A673 (cell line): ENCODE measurements at regions not wholly inside any gene's neighbourhood (a gene's known extent, or its start where the extent isn't known, plus 50 kb on each side); places are given as distances from the start of the nearest gene placed in this dataset.

Experiments
- BruUV-seq: library from RNA; stranded (reverse); fragments of 400-500 nt; replicated peaks from 2 replicates; lab custom pipeline; 2021; lab: Mats Ljungman, UMichigan
- CTCF ChIA-PET: fragments of 300-600 bp; sonication (Branson Sonifier 250); formaldehyde crosslinking; loops from one replicate; lab custom pipeline; 2022; ENCODE audit warnings: antibody characterized with exemption; lab: Charles Lee
- POLR2A ChIA-PET: fragments of 300-600 bp; sonication (Branson Sonifier 250); formaldehyde crosslinking; loops from one replicate; lab custom pipeline; 2022; ENCODE audit warnings: antibody characterized with exemption; ENCODE audit not compliant: low non-redundant PET; lab: Charles Lee
- DNase-seq: peaks from one replicate; pipeline ENCODE4 v3.0.0-alpha.2; 2015; ENCODE audit warnings: low spot score
- H3K27ac ChIP-seq: fragments of 200-600 bp; sonication (generic); 2 replicates; pipeline ENCODE4 v1.5.1; 2016; ENCODE audit warnings: mixed run types, low read depth, mild to moderate bottlenecking, mixed read lengths, antibody characterized with exemption, low read length; ENCODE audit not compliant: poor library complexity, severe bottlenecking
- H3K27me3 ChIP-seq: fragments of 200-600 bp; sonication (generic); replicated peaks from 2 replicates; pipeline ENCODE4 v1.6.1; 2017; ENCODE audit warnings: mixed run types, low read depth, mild to moderate bottlenecking, mixed read lengths, antibody characterized with exemption, low read length; ENCODE audit not compliant: insufficient read depth, poor library complexity
- H3K36me3 ChIP-seq: fragments of 200-600 bp; sonication (generic); 2 replicates; pipeline ENCODE4 v1.6.1; 2016; ENCODE audit warnings: mixed run types, mild to moderate bottlenecking, mixed read lengths, antibody characterized with exemption, low read length; ENCODE audit not compliant: insufficient read depth, poor library complexity, severe bottlenecking
- H3K4me1 ChIP-seq: fragments of 200-600 bp; sonication (generic); 2 replicates; pipeline ENCODE4 v1.6.1; 2017; ENCODE audit warnings: mixed run types, mild to moderate bottlenecking, mixed read lengths, antibody characterized with exemption, low read length; ENCODE audit not compliant: insufficient read depth, poor library complexity, severe bottlenecking
- H3K4me3 ChIP-seq: fragments of 200-600 bp; sonication (generic); 2 replicates; pipeline ENCODE4 v1.5.1; 2016; ENCODE audit warnings: low read depth, mixed run types, mild to moderate bottlenecking, mixed read lengths, low read length; ENCODE audit not compliant: poor library complexity, severe bottlenecking
- H3K9me3 ChIP-seq: fragments of 200-600 bp; sonication (generic); 2 replicates; pipeline ENCODE4 v1.6.1; 2016; ENCODE audit warnings: mixed run types, low read depth, mild to moderate bottlenecking, mixed read lengths, antibody characterized with exemption, low read length; ENCODE audit not compliant: poor library complexity, severe bottlenecking
- CTCF ChIP-seq: fragments of 300-800, 200-600 bp; sonication (generic); conservative IDR thresholded peaks from 2 replicates; pipeline ENCODE4 v1.5.1; 2017; ENCODE audit warnings: low read depth, mild to moderate bottlenecking, antibody characterized with exemption, low read length, moderate library complexity, mixed read lengths
- EZH2 ChIP-seq: fragments of 200-600 bp; sonication (generic); IDR thresholded peaks from 2 replicates; pipeline ENCODE4 v1.6.1; 2017; ENCODE audit warnings: borderline replicate concordance, low read depth, mild to moderate bottlenecking, mixed read lengths, antibody characterized with exemption, low read length; ENCODE audit not compliant: poor library complexity, severe bottlenecking
- intact Hi-C: fragments of 100-400 bp; cut with micrococcal nuclease; formaldehyde crosslinking; loops from one replicate; pipeline ENCODE4 v1.10.0; 2022; ENCODE audit not compliant: unreplicated experiment

DNA sequence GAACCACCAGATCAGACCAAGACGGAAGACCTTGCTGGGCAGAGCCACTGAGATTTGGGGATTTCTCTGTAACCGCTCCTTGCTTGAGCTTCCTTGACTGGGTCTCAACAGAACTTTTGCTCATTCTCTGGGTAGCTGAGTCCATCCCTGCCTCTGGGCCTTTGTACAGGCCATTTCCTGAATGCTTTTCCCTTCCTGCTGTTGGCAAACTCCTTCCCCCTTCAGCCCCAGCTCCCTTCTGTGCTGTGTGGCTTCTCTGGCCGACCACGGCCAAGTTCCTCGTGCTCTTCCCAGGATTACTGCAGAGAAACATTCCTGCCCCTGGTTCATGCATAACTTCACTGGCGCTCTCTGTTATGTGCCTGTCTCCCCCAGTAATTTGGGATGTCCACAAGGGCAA, 150.5 kb upstream of the GPR26 start:
- Histone ChIP-seq H3K27ac (no peak overlapping the region), H3K4me1 (no peaks in the 10 kb centered on the region), H3K9me3 (no peaks in the 10 kb centered on the region), H3K4me3 (no peak overlapping the region), H3K36me3 (no peaks in the 10 kb centered on the region), H3K27me3 (peaks cover 9% of the 10 kb centered on the region)
- DNase-seq, result no peak
- CTCF ChIA-PET, result no interaction called here
- TF ChIP-seq CTCF (no peak), EZH2 (no peak)
- POLR2A ChIA-PET, result no interaction called here
- no TSS peak for BruUV-seq
- intact Hi-C loops, result no loop called here

DNA sequence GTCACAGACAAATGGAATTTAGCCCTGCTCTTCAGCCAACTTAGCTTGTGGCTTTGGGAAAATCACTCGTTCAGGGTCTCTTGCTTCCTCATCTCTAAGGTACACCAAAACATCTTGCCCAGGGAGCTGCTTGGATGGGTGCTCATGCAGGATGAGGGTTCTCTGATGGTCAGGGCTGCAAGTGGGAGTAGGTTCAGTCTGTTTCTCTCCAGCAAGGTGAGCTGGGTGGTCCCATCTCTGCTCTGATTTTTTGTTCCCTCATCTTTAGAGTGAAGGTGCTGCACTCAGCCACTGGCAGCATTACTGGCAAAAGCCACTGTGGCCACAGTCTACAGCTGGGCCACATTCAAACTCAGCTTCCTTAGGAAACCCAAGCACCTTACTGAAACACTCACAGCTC, 149.9 kb upstream of the GPR26 start:
- Histone ChIP-seq H3K4me3 (no peak overlapping the region), H3K27me3 (peaks cover 9% of the 10 kb centered on the region), H3K36me3 (no peaks in the 10 kb centered on the region), H3K4me1 (no peaks in the 10 kb centered on the region), H3K27ac (no peak overlapping the region), H3K9me3 (no peaks in the 10 kb centered on the region)
- TF ChIP-seq CTCF (no peak), EZH2 (no peak)
- CTCF ChIA-PET, result no interaction called here
- no peak for DNase-seq
- intact Hi-C loops, result no loop called here
- BruUV-seq, result no TSS peak
- POLR2A ChIA-PET, result no interaction called here

GRCh38 chr10:123517426-123517825, 148.7 kb upstream of the GPR26 start:
- intact Hi-C loops, result no loop called here
- H3K27ac ChIP-seq, result no peak overlapping the region
- peaks cover 9% of the 10 kb centered on the region for H3K27me3 ChIP-seq
- H3K36me3 ChIP-seq, result no peaks in the 10 kb centered on the region
- no peak for DNase-seq
- no peaks in the 10 kb centered on the region for H3K9me3 ChIP-seq
- BruUV-seq, result no TSS peak
- no peaks in the 10 kb centered on the region for H3K4me1 ChIP-seq
- no peak for TF ChIP-seq CTCF
- no peak for TF ChIP-seq EZH2
- no peak overlapping the region for H3K4me3 ChIP-seq
- CTCF ChIA-PET, result no interaction called here
- POLR2A ChIA-PET, result no interaction called here
